DND-41 (cell line): ENCODE measurements at regions not wholly inside any gene's neighbourhood (a gene's known extent, or its start where the extent isn't known, plus 50 kb on each side); places are given as distances from the start of the nearest gene placed in this dataset.

ENCODE experiments used
- ATAC-seq: fragments of 200-7000 bp; cut with Tn5 transposase; 3 replicates; pipeline ENCODE4 v1.9.1; 2021; ENCODE audit warnings: low read depth; ENCODE audit not compliant: insufficient read depth
- DNase-seq: peaks from one replicate; pipeline ENCODE4 v3.0.0-alpha.2; 2020
- H2AFZ ChIP-seq: 2 replicates; pipeline ENCODE4 v1.6.0; 2012; ENCODE audit warnings: low read depth, low read length
- H3K27ac ChIP-seq: 2 replicates; pipeline ENCODE4 v1.5.1; 2012; ENCODE audit warnings: low read length, inconsistent platforms
- H3K27me3 ChIP-seq: fragments of 200-600 bp; sonication (generic); 2 replicates; pipeline ENCODE4 v1.6.0; 2012; ENCODE audit warnings: low read length, mild to moderate bottlenecking, inconsistent platforms; ENCODE audit not compliant: insufficient read depth, poor library complexity
- H3K36me3 ChIP-seq: 2 replicates; pipeline ENCODE4 v1.5.1; 2012; ENCODE audit warnings: low read length, inconsistent platforms; ENCODE audit not compliant: insufficient read depth
- H3K4me1 ChIP-seq: 2 replicates; pipeline ENCODE4 v1.5.1; 2012; ENCODE audit warnings: mild to moderate bottlenecking, low read length; ENCODE audit not compliant: insufficient read depth
- H3K4me2 ChIP-seq: 2 replicates; pipeline ENCODE4 v1.6.0; 2012; ENCODE audit warnings: mild to moderate bottlenecking, moderate library complexity, low read length, inconsistent platforms; ENCODE audit not compliant: insufficient read depth
- H3K4me3 ChIP-seq, 2 experiments: fragments of 200-600 bp in 1 of 2; shearing (Covaris generic) in 1 of 2; 2 replicates each; pipeline ENCODE4 v1.5.1; 2012 to 2016; ENCODE audit warnings: inconsistent platforms in 2 of 2, low read length in 2 of 2, mild to moderate bottlenecking in 2 of 2, low read depth in 1 of 2, moderate library complexity in 1 of 2
- H3K79me2 ChIP-seq: 2 replicates; pipeline ENCODE4 v1.6.0; 2012; ENCODE audit warnings: low read length, inconsistent platforms; ENCODE audit not compliant: insufficient read depth
- H3K9ac ChIP-seq: 2 replicates; pipeline ENCODE4 v1.6.0; 2012; ENCODE audit warnings: low read depth, mild to moderate bottlenecking, inconsistent platforms, low read length, moderate library complexity
- H3K9me3 ChIP-seq: 2 replicates; pipeline ENCODE4 v1.5.1; 2012; ENCODE audit warnings: low read length, moderate library complexity, mild to moderate bottlenecking, inconsistent platforms; ENCODE audit not compliant: insufficient read depth, severe bottlenecking
- H4K20me1 ChIP-seq: 2 replicates; pipeline ENCODE4 v1.6.0; 2012; ENCODE audit warnings: low read length; ENCODE audit not compliant: insufficient read depth
- EZH2 ChIP-seq: IDR thresholded peaks from 3 replicates; pipeline ENCODE4 v1.6.1; 2012; ENCODE audit warnings: borderline replicate concordance, low read depth, mild to moderate bottlenecking, moderate library complexity, low read length, inconsistent platforms; ENCODE audit not compliant: severe bottlenecking
- TF ChIP-seq, protein P1 (sequence below): IDR thresholded peaks from 2 replicates; pipeline ENCODE4 v1.5.1; 2012; ENCODE audit warnings: borderline replicate concordance, low read length, moderate library complexity, mild to moderate bottlenecking; ENCODE audit not compliant: poor library complexity, severe bottlenecking; ENCODE audit errors: extremely low read depth

DNA sequence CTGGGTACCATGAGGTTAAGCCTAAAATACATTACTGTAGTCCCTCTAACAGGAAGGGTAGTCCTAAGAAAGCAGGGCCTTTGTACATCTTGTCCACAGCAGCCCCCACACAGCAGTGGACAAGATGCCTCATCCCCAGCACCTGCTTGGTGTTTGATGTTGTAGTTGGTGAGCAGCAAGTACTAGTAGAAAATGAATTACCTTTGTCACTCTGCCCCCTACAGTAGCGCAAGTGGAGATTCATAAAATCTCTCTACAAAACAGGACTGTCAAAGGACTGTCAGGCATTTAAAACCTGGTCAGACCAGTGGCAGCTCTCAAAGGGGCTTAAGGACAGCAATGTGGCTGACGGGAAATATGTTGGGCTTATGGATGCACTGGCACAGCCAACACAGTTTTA lies 122.5 kb downstream of the TMEM174 start:
- H3K4me1 ChIP-seq, result no peaks in the 10 kb centered on the region
- no peak for DNase-seq
- no peak for TF ChIP-seq EZH2
- TF ChIP-seq, protein P1, sequence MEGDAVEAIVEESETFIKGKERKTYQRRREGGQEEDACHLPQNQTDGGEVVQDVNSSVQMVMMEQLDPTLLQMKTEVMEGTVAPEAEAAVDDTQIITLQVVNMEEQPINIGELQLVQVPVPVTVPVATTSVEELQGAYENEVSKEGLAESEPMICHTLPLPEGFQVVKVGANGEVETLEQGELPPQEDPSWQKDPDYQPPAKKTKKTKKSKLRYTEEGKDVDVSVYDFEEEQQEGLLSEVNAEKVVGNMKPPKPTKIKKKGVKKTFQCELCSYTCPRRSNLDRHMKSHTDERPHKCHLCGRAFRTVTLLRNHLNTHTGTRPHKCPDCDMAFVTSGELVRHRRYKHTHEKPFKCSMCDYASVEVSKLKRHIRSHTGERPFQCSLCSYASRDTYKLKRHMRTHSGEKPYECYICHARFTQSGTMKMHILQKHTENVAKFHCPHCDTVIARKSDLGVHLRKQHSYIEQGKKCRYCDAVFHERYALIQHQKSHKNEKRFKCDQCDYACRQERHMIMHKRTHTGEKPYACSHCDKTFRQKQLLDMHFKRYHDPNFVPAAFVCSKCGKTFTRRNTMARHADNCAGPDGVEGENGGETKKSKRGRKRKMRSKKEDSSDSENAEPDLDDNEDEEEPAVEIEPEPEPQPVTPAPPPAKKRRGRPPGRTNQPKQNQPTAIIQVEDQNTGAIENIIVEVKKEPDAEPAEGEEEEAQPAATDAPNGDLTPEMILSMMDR, result no peak
- H3K9me3 ChIP-seq, result no peaks in the 10 kb centered on the region
- no peaks in the 10 kb centered on the region for H4K20me1 ChIP-seq
- no peaks in the 10 kb centered on the region for H3K79me2 ChIP-seq
- H3K9ac ChIP-seq, result no peak overlapping the region
- H3K27ac ChIP-seq, result no peak overlapping the region
- no peaks in the 10 kb centered on the region for H3K36me3 ChIP-seq
- no peak overlapping the region for H2AFZ ChIP-seq
- H3K4me2 ChIP-seq, result no peak overlapping the region
- no peak overlapping the region for H3K4me3 ChIP-seq
- peaks cover 13% of the 10 kb centered on the region for H3K27me3 ChIP-seq
- no peak for ATAC-seq

DNA sequence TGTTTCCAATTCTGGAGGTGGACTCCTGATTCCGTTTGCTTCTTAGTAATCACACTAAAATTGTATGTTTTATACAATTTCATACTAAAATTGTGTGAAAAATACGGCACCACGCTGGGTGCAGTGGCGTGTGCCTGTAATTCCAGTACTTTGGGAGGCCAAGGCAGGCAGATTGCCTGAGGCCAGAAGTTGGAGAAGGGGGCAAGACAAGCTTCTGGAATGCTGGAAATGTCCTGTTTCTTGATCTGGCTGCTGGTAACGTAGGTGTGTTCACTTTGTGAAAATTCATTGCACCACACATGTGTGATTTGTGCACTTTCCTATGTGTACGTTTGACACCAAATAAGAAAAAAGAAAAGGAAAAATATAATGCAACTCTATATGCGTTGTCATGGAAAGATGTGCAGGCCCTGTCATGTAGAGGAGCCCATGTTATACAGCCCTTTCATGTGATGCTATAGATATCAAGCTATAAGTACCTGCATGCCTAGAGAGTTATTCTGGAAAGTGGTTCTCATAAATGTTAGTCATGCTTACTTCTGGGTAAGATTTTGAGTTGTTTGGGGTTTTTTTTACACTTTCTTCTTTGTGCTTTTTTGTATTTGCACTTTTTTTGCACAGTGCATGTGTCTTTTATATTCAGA lies 119.9 kb downstream of the TMEM174 start:
- Histone ChIP-seq H3K4me1 (no peaks in the 10 kb centered on the region), H3K27me3 (peaks cover 13% of the 10 kb centered on the region), H3K36me3 (no peaks in the 10 kb centered on the region), H3K4me2 (no peak overlapping the region), H3K9me3 (no peaks in the 10 kb centered on the region), H4K20me1 (no peaks in the 10 kb centered on the region), H3K27ac (no peak overlapping the region), H3K4me3 (no peak overlapping the region), H2AFZ (no peak overlapping the region), H3K79me2 (no peaks in the 10 kb centered on the region), H3K9ac (no peak overlapping the region)
- no peak for TF ChIP-seq EZH2
- TF ChIP-seq, protein P1, result no peak
- DNase-seq, result no peak
- ATAC-seq, result no peak

DNA sequence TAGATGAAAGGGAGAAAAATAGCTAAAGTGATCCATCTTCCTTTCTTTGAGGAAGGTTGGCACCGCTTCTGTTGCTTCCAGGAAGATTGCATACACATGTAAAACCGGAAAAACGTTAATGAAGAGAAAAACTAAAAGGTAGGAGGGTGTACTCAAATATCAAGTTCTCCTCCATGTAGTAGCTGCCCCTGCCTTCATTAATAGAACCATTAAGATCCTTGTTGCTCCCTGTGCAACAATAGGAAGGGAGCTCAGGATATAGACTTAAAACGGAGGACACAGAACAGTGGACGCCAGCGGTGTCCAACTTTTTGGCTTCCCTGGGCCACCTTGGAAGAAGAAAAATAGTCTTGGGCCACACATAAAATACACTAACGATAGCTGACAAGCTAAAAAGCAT lies 118.9 kb downstream of the TMEM174 start:
- Histone ChIP-seq H2AFZ (no peak overlapping the region), H3K27ac (no peak overlapping the region), H3K4me3 (no peak overlapping the region), H3K79me2 (no peaks in the 10 kb centered on the region), H3K36me3 (no peaks in the 10 kb centered on the region), H3K9me3 (no peaks in the 10 kb centered on the region), H3K4me1 (no peaks in the 10 kb centered on the region), H4K20me1 (no peaks in the 10 kb centered on the region), H3K27me3 (peaks cover 13% of the 10 kb centered on the region), H3K9ac (no peak overlapping the region), H3K4me2 (no peak overlapping the region)
- DNase-seq (no peak), ATAC-seq (no peak)
- TF ChIP-seq, protein P1, result no peak
- no peak for TF ChIP-seq EZH2

DNA sequence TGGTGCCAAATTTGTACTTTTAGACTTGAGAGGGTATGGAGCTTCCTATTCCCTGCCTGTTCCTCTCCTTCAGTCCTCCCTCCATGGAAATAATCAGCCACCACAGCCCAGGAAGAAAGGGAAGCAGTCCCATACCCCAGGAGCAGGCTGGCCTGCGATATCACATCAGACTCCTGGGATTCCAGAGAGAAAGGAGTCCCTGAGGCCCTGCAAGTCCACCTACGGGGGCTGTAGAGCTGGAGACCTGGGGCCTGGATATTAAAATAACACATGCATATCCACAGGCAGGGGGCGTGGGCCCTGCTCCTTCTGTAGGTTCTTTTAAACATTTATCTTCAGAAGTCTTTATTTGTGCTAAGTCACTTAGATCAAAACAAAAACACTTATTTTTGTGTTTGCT lies 117.2 kb downstream of the TMEM174 start:
- peaks cover 11% of the 10 kb centered on the region for H3K27me3 ChIP-seq
- H3K4me2 ChIP-seq, result no peak overlapping the region
- no peak for DNase-seq

More for the DNA sequence above, 117.2 kb downstream of the TMEM174 start:
- Histone ChIP-seq H3K27ac (no peak overlapping the region), H3K9me3 (no peaks in the 10 kb centered on the region), H3K36me3 (no peaks in the 10 kb centered on the region), H2AFZ (no peak overlapping the region), H3K4me1 (no peaks in the 10 kb centered on the region), H3K79me2 (no peaks in the 10 kb centered on the region), H4K20me1 (no peaks in the 10 kb centered on the region), H3K9ac (no peak overlapping the region), H3K4me3 (no peak overlapping the region)
- no peak for ATAC-seq
- TF ChIP-seq, protein P1, result no peak
- no peak for TF ChIP-seq EZH2
